ENCODE measurements at regions not wholly inside any gene's neighbourhood (a gene's known extent, or its start where the extent isn't known, plus 50 kb on each side); places are given as distances from the start of the nearest gene placed in this dataset.
"Not testable (repeated sequence)": the region's sequence is repeated elsewhere in the genome, so short reads cannot be mapped to it uniquely, and the experiment has no call there.

- FAIRE-seq: no peak
These were observed 98.9 kb upstream of the PMAIP1 start for GRCh38 chr18:59800897-59801296.

- peak; percentile 97 for FAIRE-seq
These were observed 100.3 kb upstream of the PMAIP1 start for GRCh38 chr18:59799383-59800015.

- no peak for FAIRE-seq
These were observed 98.7 kb upstream of the CCBE1 start for GRCh38 chr18:59795882-59796281.

- no peak for FAIRE-seq
These were observed 95.1 kb upstream of the CCBE1 start for GRCh38 chr18:59792353-59792752.

GRCh38 chr18:59790346-59790936 is 93.2 kb upstream of the CCBE1 start:
- FAIRE-seq: not testable (repeated sequence)

GRCh38 chr18:59788791-59789106 is 91.5 kb upstream of the CCBE1 start:
- FAIRE-seq: no peak

GRCh38 chr18:59787998-59788790 is 91.0 kb upstream of the CCBE1 start:
- FAIRE-seq: no peak

- no peak for FAIRE-seq
These were observed 87.5 kb upstream of the CCBE1 start for GRCh38 chr18:59784694-59785093.

- no peak for FAIRE-seq
These were observed 85.9 kb upstream of the CCBE1 start for GRCh38 chr18:59783138-59783537.

- no peak for FAIRE-seq
These were observed 82.8 kb upstream of the CCBE1 start for GRCh38 chr18:59779979-59780378.

- FAIRE-seq: no peak
These were observed 81.2 kb upstream of the CCBE1 start for GRCh38 chr18:59778434-59778833.

- FAIRE-seq: no peak
These were observed 80.4 kb upstream of the CCBE1 start for GRCh38 chr18:59777636-59778035.

- FAIRE-seq: peak; percentile 97
These were observed 72.1 kb upstream of the CCBE1 start for GRCh38 chr18:59769129-59769865.

- FAIRE-seq: no peak
These were observed 71.2 kb upstream of the CCBE1 start for GRCh38 chr18:59768409-59768808.

GRCh38 chr18:59767732-59768131 is 70.5 kb upstream of the CCBE1 start:
- no peak for FAIRE-seq

- no peak for FAIRE-seq
These were observed 68.1 kb upstream of the CCBE1 start for GRCh38 chr18:59765343-59765742.

- no peak for FAIRE-seq
These were observed 67.1 kb upstream of the CCBE1 start for GRCh38 chr18:59764281-59764680.

- FAIRE-seq: no peak
These were observed 66.4 kb upstream of the CCBE1 start for GRCh38 chr18:59763541-59764136.

- no peak for FAIRE-seq
These were observed 63.7 kb upstream of the CCBE1 start for GRCh38 chr18:59760619-59761600.

- FAIRE-seq: no peak
These were observed 63.0 kb upstream of the CCBE1 start for GRCh38 chr18:59760212-59760611.

GRCh38 chr18:59758837-59759236 is 61.6 kb upstream of the CCBE1 start:
- FAIRE-seq: no peak

- no peak for FAIRE-seq
These were observed 60.9 kb upstream of the CCBE1 start for GRCh38 chr18:59758106-59758505.

Measured in endometrium (tissue), 2 donors.